ENCODE measurements at regions not wholly inside any gene's neighbourhood (a gene's known extent, or its start where the extent isn't known, plus 50 kb on each side); places are given as distances from the start of the nearest gene placed in this dataset.
"Not testable (repeated sequence)": the region's sequence is repeated elsewhere in the genome, so short reads cannot be mapped to it uniquely, and the experiment has no call there.

DNA sequence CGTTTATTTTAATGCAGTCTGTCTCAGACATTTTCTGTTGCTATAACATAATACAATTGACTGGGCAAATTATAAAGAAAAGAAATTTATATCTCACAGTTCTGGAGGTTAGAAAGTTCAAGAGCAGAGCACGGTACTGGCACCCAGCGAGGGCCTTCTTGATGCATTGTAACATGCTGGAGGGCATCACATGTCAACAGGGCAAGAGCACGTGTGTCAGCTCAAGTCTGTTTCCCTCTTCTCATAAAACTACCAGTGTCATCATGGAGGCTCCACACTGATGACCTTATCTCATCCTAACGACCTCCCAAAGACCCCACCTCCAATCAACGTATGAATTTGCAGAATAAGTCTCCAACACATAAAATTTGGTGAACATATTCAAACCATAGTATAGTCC, 90.6 kb upstream of the GRIK1 start:
- H3K27me3 Mint-ChIP-seq (ENCODE audit: low read depth): no peaks in the 10 kb centered on the region
- H3K4me3 Mint-ChIP-seq: no peak overlapping the region
- H3K9me3 Mint-ChIP-seq (ENCODE audit: insufficient read depth): no peaks in the 10 kb centered on the region
- H3K27ac Mint-ChIP-seq: no peak overlapping the region
- POLR2A ChIA-PET: no interaction called here
- CTCF ChIA-PET: no interaction called here
- H3K36me3 Mint-ChIP-seq (ENCODE audit: low read depth): no peaks in the 10 kb centered on the region
- H3K4me1 Mint-ChIP-seq (ENCODE audit: low read depth): no peaks in the 10 kb centered on the region
- ATAC-seq (no peak), DNase-seq (no peak)

DNA sequence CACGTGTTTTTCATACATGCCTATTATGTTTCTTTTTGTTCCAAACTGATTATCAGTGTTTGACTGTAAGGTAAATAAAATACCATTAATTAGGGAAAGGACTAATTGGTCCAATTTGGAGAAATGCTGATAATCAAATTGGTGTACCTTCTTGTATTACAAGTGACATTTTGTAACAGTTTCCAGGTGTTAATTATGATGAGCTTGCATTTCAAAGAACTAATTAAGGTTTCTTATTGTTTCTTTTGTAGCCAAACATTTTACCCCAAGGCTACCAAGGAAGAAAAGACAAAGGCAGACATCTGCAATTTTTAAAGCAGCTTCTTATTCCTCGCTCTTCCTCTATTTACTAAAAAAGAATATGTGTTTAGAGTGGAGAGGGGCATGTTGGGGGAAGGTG, 88.7 kb upstream of the GRIK1 start:
- DNase-seq (no peak), ATAC-seq (no peak)
- Mint-ChIP-seq H3K27ac (no peak overlapping the region), H3K4me1 (ENCODE audit: low read depth) (no peaks in the 10 kb centered on the region), H3K36me3 (ENCODE audit: low read depth) (no peaks in the 10 kb centered on the region), H3K4me3 (no peak overlapping the region), H3K27me3 (ENCODE audit: low read depth) (no peaks in the 10 kb centered on the region), H3K9me3 (ENCODE audit: insufficient read depth) (no peaks in the 10 kb centered on the region)
- CTCF ChIA-PET: interaction anchor here (1.2 kb wide), 1 partner anchor 16 kb away, joined by 3 read pairs; no protein-coding TSS in a partner anchor
- POLR2A ChIA-PET: no interaction called here

DNA sequence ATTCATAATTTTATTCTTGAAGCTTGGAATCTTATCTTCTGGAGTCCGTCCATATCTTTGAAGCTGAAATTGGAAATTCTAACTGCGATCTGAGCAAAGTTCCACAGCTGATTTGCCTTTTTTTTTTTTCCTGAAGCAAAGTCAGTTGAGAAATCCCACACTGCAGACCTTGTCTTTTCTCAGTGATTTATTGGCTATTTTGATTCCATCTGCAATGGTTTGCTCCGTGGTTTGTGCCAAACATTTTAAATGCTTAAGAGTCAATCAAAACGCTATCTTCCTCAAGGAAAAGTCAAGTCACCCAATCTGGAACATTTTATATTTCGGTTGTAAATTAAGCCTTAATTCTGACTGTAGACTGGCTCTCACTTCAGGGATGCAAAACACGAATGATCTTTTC, 88.2 kb upstream of the GRIK1 start:
- H3K9me3 Mint-ChIP-seq (ENCODE audit: insufficient read depth): no peaks in the 10 kb centered on the region

DNA sequence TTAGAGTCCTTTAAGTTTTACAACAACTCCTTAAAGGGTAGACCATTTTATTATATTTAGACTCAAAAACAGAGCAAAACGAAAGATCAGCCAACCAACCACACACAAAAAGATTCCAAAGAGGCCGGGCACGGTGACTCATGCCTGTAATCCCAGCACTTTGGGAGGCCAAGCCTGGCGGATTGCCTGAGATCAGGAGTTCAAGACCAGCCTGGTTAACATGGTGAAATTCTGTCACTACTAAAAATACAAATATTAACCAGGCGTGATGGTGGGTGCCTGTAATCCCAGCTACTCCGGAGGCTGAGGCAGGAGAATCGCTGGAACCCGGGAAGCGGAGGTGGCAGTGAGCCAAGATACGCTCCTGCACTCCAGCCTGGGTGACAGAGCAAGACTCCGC, 83.3 kb upstream of the GRIK1 start:
- DNase-seq; ATAC-seq; H3K36me3 Mint-ChIP-seq (ENCODE audit: low read depth); H3K9me3 Mint-ChIP-seq (ENCODE audit: insufficient read depth); CTCF ChIA-PET; H3K4me1 Mint-ChIP-seq (ENCODE audit: low read depth); H3K27ac Mint-ChIP-seq; POLR2A ChIA-PET; H3K27me3 Mint-ChIP-seq (ENCODE audit: low read depth); H3K4me3 Mint-ChIP-seq: not testable (repeated sequence)

More for the DNA sequence above, 88.2 kb upstream of the GRIK1 start:
- no peaks in the 10 kb centered on the region for H3K36me3 Mint-ChIP-seq (ENCODE audit: low read depth)
- H3K27ac Mint-ChIP-seq: no peak overlapping the region
- POLR2A ChIA-PET: no interaction called here
- no peak for DNase-seq
- CTCF ChIA-PET: interaction anchor here (1.2 kb wide), 1 partner anchor 17 kb away, joined by 3 read pairs; no protein-coding TSS in a partner anchor
- H3K4me3 Mint-ChIP-seq: no peak overlapping the region
- H3K4me1 Mint-ChIP-seq (ENCODE audit: low read depth): no peaks in the 10 kb centered on the region
- no peak for ATAC-seq
- H3K27me3 Mint-ChIP-seq (ENCODE audit: low read depth): no peaks in the 10 kb centered on the region

DNA sequence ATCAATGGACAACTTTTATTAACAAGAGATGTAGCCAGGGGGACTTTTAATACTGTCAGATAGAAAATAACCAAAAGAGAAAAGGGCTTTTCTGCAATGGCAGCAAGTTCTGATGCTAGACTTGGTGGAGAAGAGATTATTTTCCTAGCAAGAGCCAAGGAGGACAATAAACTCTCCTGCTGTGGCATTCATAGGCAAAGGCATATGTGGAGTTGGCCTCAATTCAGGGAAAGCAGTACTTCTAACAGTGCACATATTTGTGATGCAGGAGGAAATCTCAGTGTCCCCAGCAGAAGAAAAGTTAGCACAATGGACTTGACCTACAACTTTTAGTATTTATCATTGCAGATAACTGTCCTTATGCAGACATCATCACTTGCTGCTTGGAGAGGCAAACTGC, 75.1 kb upstream of the GRIK1 start:
- no peak overlapping the region for H3K4me3 Mint-ChIP-seq
- H3K27me3 Mint-ChIP-seq (ENCODE audit: low read depth): no peaks in the 10 kb centered on the region
- no peaks in the 10 kb centered on the region for H3K36me3 Mint-ChIP-seq (ENCODE audit: low read depth)
- H3K4me1 Mint-ChIP-seq (ENCODE audit: low read depth): no peaks in the 10 kb centered on the region
- no peak for DNase-seq
- H3K9me3 Mint-ChIP-seq (ENCODE audit: insufficient read depth): no peaks in the 10 kb centered on the region
- no peak overlapping the region for H3K27ac Mint-ChIP-seq
- no peak for ATAC-seq
- CTCF ChIA-PET: no interaction called here
- POLR2A ChIA-PET: no interaction called here

DNA sequence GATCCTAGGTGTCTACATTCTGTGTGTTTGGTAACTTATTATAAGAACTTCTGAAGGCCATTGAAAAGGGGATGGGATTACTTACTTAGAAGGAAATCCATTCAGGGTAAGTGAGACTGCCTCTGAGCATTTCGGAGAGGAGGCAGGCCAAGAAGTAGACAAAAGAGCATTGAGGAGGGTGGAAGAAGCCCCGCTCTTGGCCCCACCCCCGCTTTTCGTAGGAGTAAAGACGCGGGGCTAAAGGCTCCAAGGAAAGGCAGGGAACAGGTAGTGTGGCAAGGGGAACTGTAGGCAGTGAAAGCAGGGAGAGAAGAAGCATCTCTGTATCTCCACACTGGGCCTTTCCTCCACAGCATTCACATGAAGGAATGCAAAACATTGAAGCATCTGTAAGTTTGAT, 51.8 kb upstream of the GRIK1 start:
- Mint-ChIP-seq H3K27me3 (ENCODE audit: low read depth) (no peaks in the 10 kb centered on the region), H3K4me3 (no peak overlapping the region), H3K4me1 (ENCODE audit: low read depth) (no peaks in the 10 kb centered on the region), H3K27ac (no peak overlapping the region), H3K9me3 (ENCODE audit: insufficient read depth) (peaks cover 5% of the 10 kb centered on the region), H3K36me3 (ENCODE audit: low read depth) (no peaks in the 10 kb centered on the region)
- ChIA-PET CTCF (interaction anchor here (0.7 kb wide), 1 partner anchor 16 kb away, joined by 3 read pairs; no protein-coding TSS in a partner anchor), POLR2A (no interaction called here)
- DNase-seq: no peak
- ATAC-seq: no peak

DNA sequence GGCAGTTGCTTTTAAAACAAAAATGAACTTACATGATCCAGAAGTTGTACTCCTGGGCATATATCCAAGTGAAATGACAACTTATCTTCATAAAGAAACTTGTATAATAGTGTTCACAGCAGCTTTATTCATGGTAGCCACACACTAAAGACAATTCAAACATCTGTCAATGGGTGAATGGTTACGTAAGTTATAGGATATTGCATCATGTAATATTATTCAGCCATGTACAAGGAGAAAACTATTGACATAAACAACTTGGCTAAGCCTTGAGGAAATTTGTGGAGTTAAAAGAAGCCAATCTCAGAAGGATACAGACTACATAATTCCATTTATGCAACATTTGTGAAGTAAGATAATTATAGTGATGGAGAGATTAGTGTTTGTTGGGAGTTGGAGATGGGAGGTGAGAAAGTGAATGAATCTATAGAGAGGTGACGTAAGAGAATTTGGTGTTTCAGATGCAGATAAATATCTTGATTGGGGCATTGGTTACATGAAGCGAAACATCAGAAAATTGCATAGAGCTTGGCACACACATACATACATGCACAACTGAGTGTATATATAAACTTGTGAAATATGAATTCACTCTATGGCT, 49.9 kb upstream of the GRIK1 start:
- no peak for ATAC-seq
- POLR2A ChIA-PET: no interaction called here

More for the DNA sequence above, 49.9 kb upstream of the GRIK1 start:
- H3K4me1 Mint-ChIP-seq (ENCODE audit: low read depth): no peaks in the 10 kb centered on the region
- H3K36me3 Mint-ChIP-seq (ENCODE audit: low read depth): no peaks in the 10 kb centered on the region
- no peaks in the 10 kb centered on the region for H3K27me3 Mint-ChIP-seq (ENCODE audit: low read depth)
- no peak overlapping the region for H3K27ac Mint-ChIP-seq
- CTCF ChIA-PET: no interaction called here
- no peak overlapping the region for H3K4me3 Mint-ChIP-seq
- DNase-seq: no peak
- peaks cover 5% of the 10 kb centered on the region for H3K9me3 Mint-ChIP-seq (ENCODE audit: insufficient read depth)
